ENCODE measurements at regions not wholly inside any gene's neighbourhood (a gene's known extent, or its start where the extent isn't known, plus 50 kb on each side); places are given as distances from the start of the nearest gene placed in this dataset.

DNA sequence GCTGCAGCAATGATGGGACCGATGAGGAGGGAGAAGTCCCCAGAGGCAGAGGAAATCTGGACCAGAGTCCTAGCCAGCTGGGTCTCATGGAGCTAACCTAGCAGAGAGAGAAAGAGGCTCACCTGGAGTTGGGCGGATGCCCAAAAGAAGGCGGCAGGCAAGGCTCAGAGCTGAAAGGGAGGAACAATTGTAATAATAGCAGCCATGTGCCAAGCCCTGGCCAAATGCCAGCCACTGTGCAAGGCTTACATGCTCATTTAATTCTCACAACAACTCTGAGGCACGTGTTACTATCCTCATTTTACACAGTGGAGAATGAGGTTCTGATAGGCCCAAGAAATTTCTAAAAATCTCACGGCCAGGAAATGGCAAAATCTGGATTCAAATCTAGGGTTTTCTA, 50.0 kb upstream of the ZNF648 start:
- no peaks in the 10 kb centered on the region for H3K4me1 ChIP-seq (ENCODE audit: control insufficient read depth in 1 of 2, low read depth in 2 of 2)
- no peaks in the 10 kb centered on the region for H3K9me3 ChIP-seq
- no peaks in the 10 kb centered on the region for H3K27me3 ChIP-seq (replicated peaks; ENCODE audit: insufficient read depth)
- no peak overlapping the region for H3K4me3 ChIP-seq
- ATAC-seq (ENCODE audit: insufficient number of reproducible peaks, low FRiP score, low read depth) (no peak), DNase-seq (ENCODE audit: low spot score) (no peak)
- H3K36me3 ChIP-seq, result no peaks in the 10 kb centered on the region
- no peak overlapping the region for H3K27ac ChIP-seq
- TF ChIP-seq CTCF (IDR thresholded peaks at IDR 0.05), result no peak
